ENCODE measurements at regions not wholly inside any gene's neighbourhood (a gene's known extent, or its start where the extent isn't known, plus 50 kb on each side); places are given as distances from the start of the nearest gene placed in this dataset.

GRCh38 chr5:2486373-2486772 is 265.1 kb downstream of the IRX2 start:
- TF ChIP-seq POLR2A (IDR thresholded peaks at IDR 0.05; ENCODE audit: low read length) = no peak
- TF ChIP-seq GATA1 (IDR thresholded peaks at IDR 0.05; ENCODE audit: low read depth, low read length) = no peak
